K562 (cell line): ENCODE measurements at regions not wholly inside any gene's neighbourhood (a gene's known extent, or its start where the extent isn't known, plus 50 kb on each side); places are given as distances from the start of the nearest gene placed in this dataset.

ENCODE experiments used
- ATAC-seq: fragments of 200-7000 bp; cut with Tn5 transposase; 3 replicates; pipeline ENCODE4 v1.9.1; 2020; ENCODE audit warnings: moderate library complexity
- BruUV-seq: library from RNA; stranded (reverse); fragments of 400-500 nt; replicated peaks from 2 replicates; lab custom pipeline; 2021; lab: Mats Ljungman, UMichigan
- CTCF ChIA-PET: fragments of 300-600 bp; formaldehyde crosslinking; extraction: SDS; loops from one replicate; lab custom pipeline; 2021; ENCODE audit warnings: low intra/inter-chr PET ratio; lab: Yijun Ruan, JAX
- POLR2A ChIA-PET: fragments of 300-600, 350-650 bp; sonication (Branson Sonifier 250); formaldehyde crosslinking; extraction: SDS; loops from one replicate; lab custom pipeline; 2021; ENCODE audit warnings: antibody characterized with exemption, inconsistent platforms; lab: Yijun Ruan, JAX
- DNase-seq, 4 experiments: peaks; one replicate each; pipeline versions ENCODE4 v3.0.0 to v3.0.0-alpha.2; 2011 to 2018; ENCODE audit warnings: low spot score in 3 of 4, mixed read lengths in 3 of 4; ENCODE audit errors: extremely low read depth in 1 of 4
- FAIRE-seq: peaks from 2 replicates; lab custom pipeline; 2011; peaks lifted over from hg19 to GRCh38; lab: Jason Lieb, UNC
- H2AFZ ChIP-seq: 2 replicates; pipeline ENCODE4 v1.6.0; 2011; ENCODE audit warnings: low read depth, low read length, control low read depth, inconsistent platforms
- H3K27ac ChIP-seq: fragments of 200-600 bp; 3 replicates; pipeline ENCODE4 v1.8.0; 2011; ENCODE audit warnings: low read depth, mild to moderate bottlenecking, control low read depth, inconsistent platforms, low read length, moderate library complexity, mixed read lengths; ENCODE audit errors: extremely low read depth
- H3K27me3 ChIP-seq, 2 experiments: fragments of 300-600 bp in 1 of 2; 2 replicates in 1 of 2; 3 replicates in 1 of 2; pipeline versions ENCODE4 v1.6.0 to v1.8.0; 2011; ENCODE audit warnings: inconsistent platforms in 2 of 2, low read length in 2 of 2, mild to moderate bottlenecking in 1 of 2, mixed read lengths in 1 of 2, moderate library complexity in 1 of 2; ENCODE audit not compliant: control insufficient read depth in 2 of 2, insufficient read depth in 2 of 2
- H3K36me3 ChIP-seq: fragments of 300-600 bp; 3 replicates; pipeline ENCODE4 v1.8.0; 2011; ENCODE audit warnings: mild to moderate bottlenecking, low read length, inconsistent platforms; ENCODE audit not compliant: control insufficient read depth, insufficient read depth
- H3K4me1 ChIP-seq, 2 experiments: fragments of 200-600 bp in 1 of 2; replicated peaks in 1 of 2; 2 replicates in 1 of 2; 3 replicates in 1 of 2; pipeline versions ENCODE4 v1.5.1 to v1.8.0; 2011; ENCODE audit warnings: inconsistent platforms in 2 of 2, low read length in 2 of 2, mild to moderate bottlenecking in 1 of 2, mixed read lengths in 1 of 2, moderate library complexity in 1 of 2; ENCODE audit not compliant: control insufficient read depth in 2 of 2, insufficient read depth in 2 of 2
- H3K4me2 ChIP-seq: 2 replicates; pipeline ENCODE4 v1.6.1; 2011; ENCODE audit warnings: low read length, control low read depth, inconsistent platforms, mixed read lengths; ENCODE audit not compliant: insufficient read depth
- H3K4me3 ChIP-seq: fragments of 200-600 bp; sonication (generic), shearing (Covaris generic); 2 replicates; pipeline ENCODE4 v1.5.1; 2016; ENCODE audit warnings: control low read depth, inconsistent platforms
- H3K79me2 ChIP-seq: fragments of 200-600 bp; 3 replicates; pipeline ENCODE4 v1.8.0; 2011; ENCODE audit warnings: low read length, inconsistent platforms; ENCODE audit not compliant: control insufficient read depth, insufficient read depth
- H3K9ac ChIP-seq, 2 experiments: 2 replicates each; pipeline versions ENCODE4 v1.6.0 to v1.6.1; 2011; ENCODE audit warnings: low read depth in 2 of 2, low read length in 2 of 2, control low read depth in 1 of 2, inconsistent platforms in 1 of 2, mild to moderate bottlenecking in 1 of 2, mixed read lengths in 1 of 2; ENCODE audit not compliant: insufficient read depth in 1 of 2
- H3K9me1 ChIP-seq: one replicate; pipeline ENCODE4 v1.6.0; 2011; ENCODE audit warnings: inconsistent platforms, mild to moderate bottlenecking, low read length, moderate library complexity; ENCODE audit not compliant: control insufficient read depth, insufficient read depth
- H3K9me3 ChIP-seq: replicated peaks from 2 replicates; pipeline ENCODE4 v1.5.1; 2011; ENCODE audit warnings: low read depth, low read length, inconsistent platforms; ENCODE audit not compliant: control insufficient read depth, insufficient read depth
- H4K20me1 ChIP-seq: replicated peaks from 2 replicates; pipeline ENCODE4 v1.6.1; 2011; ENCODE audit warnings: low read length, inconsistent platforms, mixed read lengths; ENCODE audit not compliant: control insufficient read depth, insufficient read depth
- CC2D1A ChIP-seq: fragments of 450-650 bp; IDR thresholded peaks from 2 replicates; pipeline ENCODE4 v1.6.1; 2017; ENCODE audit warnings: mild to moderate bottlenecking
- KHSRP ChIP-seq: fragments of 450-650 bp; IDR thresholded peaks from 2 replicates; pipeline ENCODE4 v1.6.1; 2017
- NR2F6 ChIP-seq: fragments of 450-650 bp; formaldehyde crosslinking; IDR thresholded peaks from 2 replicates; pipeline ENCODE4 v1.4.0; 2020; ENCODE audit warnings: mild to moderate bottlenecking
- POLR3G ChIP-seq: IDR thresholded peaks from 2 replicates; pipeline ENCODE4 v1.6.1; 2011; ENCODE audit not compliant: insufficient read length, insufficient replicate concordance; ENCODE audit errors: extremely low read depth
- TBP ChIP-seq: optimal IDR thresholded peaks from 2 replicates; pipeline ENCODE3; 2011; ENCODE audit warnings: low read depth, low read length, improper control_type of control experiment
- ZBED1 ChIP-seq: IDR thresholded peaks from 2 replicates; pipeline ENCODE4 v1.6.1; 2014
- ZFPM2 ChIP-seq: fragments of 250-450 bp; sonication (Bioruptor Pico); IDR thresholded peaks from 2 replicates; pipeline ENCODE4 v1.5.1; 2022; ENCODE audit warnings: mild to moderate bottlenecking
- ZNF354B ChIP-seq: fragments of 250-450 bp; sonication (Bioruptor Pico); IDR thresholded peaks from 2 replicates; pipeline ENCODE4 v1.4.0; 2020
- ZNF592 ChIP-seq: fragments of 450-650 bp; IDR thresholded peaks from 2 replicates; pipeline ENCODE4 v1.6.1; 2017; ENCODE audit warnings: antibody characterized with exemption, mild to moderate bottlenecking
- ZNF77 ChIP-seq: fragments of 250-450 bp; sonication (Bioruptor Pico); IDR thresholded peaks from 2 replicates; pipeline ENCODE4 v1.5.0; 2020
- WGBS: fragments of 100-300 bp; shearing (Covaris generic); methylation state at CpG from one replicate; pipeline ENCODE4 v1.1.6; 2016; ENCODE audit warnings: low coverage, mixed read lengths; ENCODE audit not compliant: insufficient coverage; ENCODE audit errors: missing lambda C conversion rate; 5-methylcytosine and 5-hydroxymethylcytosine counted together
- in situ Hi-C: fragments of 300-500 bp; cut with MboI; formaldehyde crosslinking; loops from 4 replicates; pipeline ENCODE4 v1.15.0; 2018; ENCODE audit warnings: inconsistent platforms, mixed read lengths
- intact Hi-C: fragments of 100-400 bp; cut with micrococcal nuclease; formaldehyde crosslinking; loops from 2 replicates; pipeline ENCODE4 v1.14.2; 2022

- in situ Hi-C loops, result no loop called here
Observed at GRCh38 chr4:66946761-66947160, 598.5 kb downstream of the CENPC start.

More at GRCh38 chr4:66946761-66947160, 598.5 kb downstream of the CENPC start:
- BruUV-seq, result no TSS peak
- FAIRE-seq (no peak), DNase-seq (no peak), ATAC-seq (no peak)
- H3K4me3 ChIP-seq, result no peak overlapping the region
- H2AFZ ChIP-seq, result no peak overlapping the region
- no peaks in the 10 kb centered on the region for H3K79me2 ChIP-seq
- intact Hi-C loops, result no loop called here
- ChIA-PET POLR2A (no interaction called here), CTCF (no interaction called here)
- no peaks in the 10 kb centered on the region for H3K27me3 ChIP-seq
- H3K9ac ChIP-seq, result no peak overlapping the region
- no peak overlapping the region for H3K27ac ChIP-seq
- H3K9me3 ChIP-seq, result no peaks in the 10 kb centered on the region
- no peak overlapping the region for H3K4me2 ChIP-seq
- no peak for TF ChIP-seq TBP
- no peak for TF ChIP-seq ZNF354B (CRISPR knock-in tag)
- no peak for TF ChIP-seq NR2F6 (CRISPR knock-in tag)
- no peak for TF ChIP-seq ZFPM2 (CRISPR knock-in tag)
- no peak for TF ChIP-seq ZNF77 (CRISPR knock-in tag)
- TF ChIP-seq POLR3G, result no peak
- TF ChIP-seq CC2D1A, result no peak
- no peak for TF ChIP-seq ZBED1
- TF ChIP-seq KHSRP, result no peak
- no peak for TF ChIP-seq ZNF592
- WGBS, result 0% methylated on average over 1 of the region's 1 CpG
- H3K36me3 ChIP-seq, result no peaks in the 10 kb centered on the region
- H3K4me1 ChIP-seq, result no peaks in the 10 kb centered on the region
- no peaks in the 10 kb centered on the region for H4K20me1 ChIP-seq
- no peaks in the 10 kb centered on the region for H3K9me1 ChIP-seq
